GM13976 (cell line): ENCODE measurements at regions not wholly inside any gene's neighbourhood (a gene's known extent, or its start where the extent isn't known, plus 50 kb on each side); places are given as distances from the start of the nearest gene placed in this dataset.

Experiments
- DNase-seq: peaks from one replicate; pipeline ENCODE4 v3.0.0; 2012; ENCODE audit warnings: low spot score
- in situ Hi-C: fragments of 300-500 bp; cut with MboI; formaldehyde crosslinking; loops from one replicate; pipeline ENCODE4 v1.12.0; 2022; ENCODE audit warnings: low sequenced_read_pairs, mixed read lengths, inconsistent platforms; ENCODE audit not compliant: unreplicated experiment
- TF ChIP-seq, protein P1 (sequence below): IDR thresholded peaks from 2 replicates; pipeline ENCODE4 v1.5.1; 2012; ENCODE audit warnings: borderline replicate concordance, mild to moderate bottlenecking; ENCODE audit not compliant: insufficient read depth; ENCODE audit errors: extremely low read depth, missing control alignments, control extremely low read depth

DNA sequence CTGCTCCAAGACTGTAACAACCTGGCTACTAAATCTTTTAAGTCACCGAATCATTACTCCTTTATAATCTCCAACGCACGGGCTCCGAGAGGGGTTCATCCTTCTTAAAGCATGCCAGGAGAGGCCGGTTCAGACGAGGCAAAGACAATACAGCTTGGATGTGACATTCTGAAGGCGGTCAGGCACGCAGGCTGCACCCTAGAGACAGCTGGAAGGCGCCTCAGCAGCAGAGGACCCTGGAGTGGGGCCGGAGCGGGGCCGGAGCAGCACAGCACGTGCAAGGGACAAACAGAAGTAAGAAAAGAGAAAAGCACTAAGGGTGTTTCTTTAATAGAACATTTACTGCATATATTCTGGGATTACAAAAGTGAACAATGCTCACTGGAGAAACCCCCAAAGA lies 97.8 kb upstream of the PPP2R2D start:
- DNase-seq, result no peak
- in situ Hi-C loops, result no loop called here
- TF ChIP-seq, protein P1, sequence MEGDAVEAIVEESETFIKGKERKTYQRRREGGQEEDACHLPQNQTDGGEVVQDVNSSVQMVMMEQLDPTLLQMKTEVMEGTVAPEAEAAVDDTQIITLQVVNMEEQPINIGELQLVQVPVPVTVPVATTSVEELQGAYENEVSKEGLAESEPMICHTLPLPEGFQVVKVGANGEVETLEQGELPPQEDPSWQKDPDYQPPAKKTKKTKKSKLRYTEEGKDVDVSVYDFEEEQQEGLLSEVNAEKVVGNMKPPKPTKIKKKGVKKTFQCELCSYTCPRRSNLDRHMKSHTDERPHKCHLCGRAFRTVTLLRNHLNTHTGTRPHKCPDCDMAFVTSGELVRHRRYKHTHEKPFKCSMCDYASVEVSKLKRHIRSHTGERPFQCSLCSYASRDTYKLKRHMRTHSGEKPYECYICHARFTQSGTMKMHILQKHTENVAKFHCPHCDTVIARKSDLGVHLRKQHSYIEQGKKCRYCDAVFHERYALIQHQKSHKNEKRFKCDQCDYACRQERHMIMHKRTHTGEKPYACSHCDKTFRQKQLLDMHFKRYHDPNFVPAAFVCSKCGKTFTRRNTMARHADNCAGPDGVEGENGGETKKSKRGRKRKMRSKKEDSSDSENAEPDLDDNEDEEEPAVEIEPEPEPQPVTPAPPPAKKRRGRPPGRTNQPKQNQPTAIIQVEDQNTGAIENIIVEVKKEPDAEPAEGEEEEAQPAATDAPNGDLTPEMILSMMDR, result no peak

DNA sequence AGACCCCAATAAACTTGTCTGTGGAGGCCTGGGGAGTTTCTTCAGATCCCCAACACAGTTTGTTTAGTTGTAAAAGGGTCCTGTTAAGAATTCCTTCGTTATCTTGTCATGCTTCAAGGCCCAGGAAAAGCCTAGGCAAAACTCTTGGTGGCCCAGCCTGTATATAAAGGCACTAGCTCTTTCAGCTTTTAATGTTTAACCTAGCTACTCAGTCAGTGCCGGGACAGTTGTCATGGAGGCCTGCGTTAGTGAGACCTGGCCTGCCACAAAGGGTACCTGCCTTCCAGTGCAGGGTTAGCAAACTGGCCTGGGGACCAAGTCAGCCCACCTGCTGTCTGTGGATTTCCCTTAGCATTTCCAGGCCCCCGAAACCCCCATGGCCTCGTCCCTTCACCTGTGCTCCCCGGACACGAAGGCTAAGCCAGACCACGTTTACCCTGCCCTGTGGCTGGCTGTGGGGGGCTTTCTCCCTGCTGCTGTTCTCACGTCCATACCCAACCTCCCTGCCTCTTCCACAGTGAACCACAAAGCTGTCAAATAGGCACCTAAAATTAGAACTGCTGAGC lies 96.9 kb upstream of the PPP2R2D start:
- TF ChIP-seq, protein P1, result no peak
- in situ Hi-C loops, result no loop called here
- DNase-seq, result no peak

DNA sequence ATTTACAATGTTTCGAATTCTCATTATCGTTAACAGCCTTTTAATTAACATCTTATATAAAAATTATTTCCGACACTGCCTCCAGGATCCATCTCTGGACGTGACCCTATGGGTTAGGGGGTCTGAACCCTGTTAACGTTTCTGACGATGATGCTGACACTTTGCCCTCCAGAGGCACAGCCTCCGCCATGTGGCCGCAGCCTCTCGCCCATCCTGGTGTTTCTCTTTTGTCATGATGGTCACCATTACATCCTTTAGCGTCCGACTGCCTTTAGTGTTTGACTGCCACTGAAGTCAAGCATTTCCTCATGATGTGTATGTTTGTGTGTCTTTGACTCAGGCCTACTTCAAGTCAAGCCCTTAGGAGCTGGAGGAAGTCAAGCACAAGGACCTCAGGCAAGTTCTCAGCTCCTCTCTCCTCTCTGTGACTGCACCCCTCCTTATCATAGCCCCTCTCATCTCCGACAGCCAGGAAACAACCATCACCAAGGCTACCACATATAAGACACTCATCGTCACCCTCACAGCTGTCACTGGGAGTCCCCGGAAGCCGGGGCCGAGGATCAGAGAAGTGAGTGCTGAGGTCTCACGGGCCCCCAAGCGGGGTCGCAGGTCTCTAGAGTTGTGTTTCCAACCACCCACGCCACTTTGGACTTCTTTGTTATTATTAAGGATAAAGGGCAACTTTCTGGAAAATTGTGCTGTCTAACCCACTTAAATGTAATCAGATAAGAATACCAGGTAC lies 96.1 kb upstream of the PPP2R2D start:
- TF ChIP-seq, protein P1, result no peak
- in situ Hi-C loops, result no loop called here
- DNase-seq, result no peak

DNA sequence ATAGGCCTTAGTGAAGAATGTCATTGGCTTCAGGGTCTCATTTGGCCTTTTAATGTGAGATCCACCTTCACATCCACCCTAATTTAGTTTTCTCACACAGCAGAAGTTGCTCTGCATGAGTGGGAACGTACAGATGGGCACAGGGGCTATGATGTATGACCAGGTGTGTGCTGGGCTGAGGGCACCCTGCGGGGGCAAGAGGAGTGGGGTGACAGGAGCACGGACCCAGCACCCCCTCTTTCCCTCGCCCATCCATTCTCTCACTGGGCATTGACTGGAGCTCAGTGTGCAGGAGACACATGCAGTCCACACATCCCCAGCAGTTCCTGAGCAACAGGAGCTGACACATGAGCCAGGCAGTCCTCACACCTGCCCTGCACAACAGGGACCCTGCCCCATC lies 95.1 kb upstream of the PPP2R2D start:
- DNase-seq, result no peak
- TF ChIP-seq, protein P1, result no peak
- in situ Hi-C loops, result no loop called here

DNA sequence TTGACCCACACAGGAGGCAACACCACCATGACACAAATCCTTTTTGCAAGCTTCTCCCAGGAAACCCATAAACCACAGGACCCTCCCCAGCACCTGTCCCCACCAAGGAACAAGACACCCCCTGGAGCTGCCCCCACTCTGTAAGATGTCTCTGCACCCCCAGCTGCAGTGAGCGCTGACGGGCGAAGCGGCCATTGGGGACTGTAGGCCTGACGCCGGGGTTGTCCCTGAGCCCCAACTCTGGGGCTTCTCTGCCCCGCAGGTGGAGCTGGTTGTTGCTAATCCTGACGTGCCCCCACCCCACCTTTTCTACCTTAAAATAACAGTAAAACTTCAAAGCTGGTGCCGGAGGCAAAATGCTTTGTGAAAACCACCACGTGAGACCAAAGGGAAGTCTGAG lies 94.7 kb upstream of the PPP2R2D start:
- DNase-seq, result no peak
- TF ChIP-seq, protein P1, result no peak
- in situ Hi-C loops, result no loop called here

DNA sequence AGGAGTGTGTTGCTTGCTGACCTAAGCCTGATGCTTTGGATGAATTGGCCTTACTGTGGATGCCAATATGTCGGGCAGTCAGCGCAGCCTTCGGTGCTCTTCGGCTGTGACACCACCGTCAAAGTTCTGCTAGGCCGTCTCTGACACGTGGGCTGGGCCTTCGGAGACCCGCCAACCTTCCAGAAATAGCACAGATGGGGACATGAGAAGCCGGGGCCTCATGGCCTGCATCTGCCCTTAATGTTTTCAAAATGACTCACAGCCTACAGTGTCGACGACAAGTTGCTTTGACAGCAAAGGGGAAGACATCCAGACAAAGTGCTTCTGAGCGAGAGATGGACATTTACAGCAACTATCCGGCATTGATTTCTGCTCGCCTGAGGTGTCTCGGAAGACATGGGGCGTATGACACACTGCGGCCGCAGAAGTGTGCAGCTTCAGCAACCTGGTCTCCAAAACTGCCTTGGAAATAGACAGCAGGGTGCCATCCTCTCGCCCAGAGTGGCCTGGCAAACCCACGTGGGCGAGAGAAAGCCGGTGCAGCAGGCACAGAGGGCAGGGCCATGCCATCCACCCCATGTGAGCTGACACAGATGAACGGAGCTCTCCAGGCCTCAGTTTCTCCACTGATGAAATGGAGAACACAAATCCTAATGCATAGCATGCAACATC lies 94.0 kb upstream of the PPP2R2D start:
- no peak for DNase-seq
- in situ Hi-C loops, result no loop called here
- TF ChIP-seq, protein P1, result no peak
